ENCODE measurements at regions not wholly inside any gene's neighbourhood (a gene's known extent, or its start where the extent isn't known, plus 50 kb on each side); places are given as distances from the start of the nearest gene placed in this dataset.

GRCh38 chr5:124844371-124844920 lies 98.0 kb upstream of the ZNF608 start:
- no peaks in the 10 kb centered on the region for H3K27me3 Mint-ChIP-seq
- no peak for DNase-seq
- H3K4me3 Mint-ChIP-seq: no peak overlapping the region
- no peak overlapping the region for H3K27ac Mint-ChIP-seq
- no peak for ATAC-seq (replicated peaks)
- peaks cover 0 to 6% of the 10 kb centered on the region in 2 donors for H3K9me3 Mint-ChIP-seq
- H3K36me3 Mint-ChIP-seq (ENCODE audit: insufficient read depth): no peaks in the 10 kb centered on the region
- H3K4me1 Mint-ChIP-seq (ENCODE audit: low read depth in 2 of 2): no peaks in the 10 kb centered on the region

- Mint-ChIP-seq H3K36me3 (ENCODE audit: insufficient read depth) (no peaks in the 10 kb centered on the region), H3K27ac (no peak overlapping the region), H3K4me3 (no peak overlapping the region), H3K4me1 (ENCODE audit: low read depth in 2 of 2) (no peaks in the 10 kb centered on the region), H3K9me3 (peaks cover 0 to 2% of the 10 kb centered on the region in 2 donors), H3K27me3 (no peaks in the 10 kb centered on the region)
- ATAC-seq (replicated peaks): no peak
- no peak for DNase-seq
These were observed 101.5 kb upstream of the ZNF608 start for GRCh38 chr5:124847907-124848306.

GRCh38 chr5:124849774-124850173 lies 103.3 kb upstream of the ZNF608 start:
- Mint-ChIP-seq H3K27ac (no peak overlapping the region), H3K9me3 (peaks cover 0 to 2% of the 10 kb centered on the region in 2 donors), H3K4me3 (no peak overlapping the region), H3K27me3 (no peaks in the 10 kb centered on the region), H3K4me1 (ENCODE audit: low read depth in 2 of 2) (no peaks in the 10 kb centered on the region), H3K36me3 (ENCODE audit: insufficient read depth) (no peaks in the 10 kb centered on the region)
- no peak for ATAC-seq (replicated peaks)
- DNase-seq: no peak

- ATAC-seq (replicated peaks) (no peak), DNase-seq (no peak)
- H3K4me1 Mint-ChIP-seq (ENCODE audit: low read depth in 2 of 2): no peaks in the 10 kb centered on the region
- H3K27me3 Mint-ChIP-seq: no peaks in the 10 kb centered on the region
- no peaks in the 10 kb centered on the region for H3K9me3 Mint-ChIP-seq
- H3K36me3 Mint-ChIP-seq (ENCODE audit: insufficient read depth): no peaks in the 10 kb centered on the region
- H3K4me3 Mint-ChIP-seq: no peak overlapping the region
- no peak overlapping the region for H3K27ac Mint-ChIP-seq
These were observed 110.3 kb upstream of the ZNF608 start for GRCh38 chr5:124856726-124857125.

- H3K36me3 Mint-ChIP-seq (ENCODE audit: insufficient read depth): no peaks in the 10 kb centered on the region
- no peak overlapping the region for H3K4me3 Mint-ChIP-seq
- no peak overlapping the region for H3K27ac Mint-ChIP-seq
- DNase-seq (no peak), ATAC-seq (replicated peaks) (no peak)
- H3K9me3 Mint-ChIP-seq: no peaks in the 10 kb centered on the region
- no peaks in the 10 kb centered on the region for H3K27me3 Mint-ChIP-seq
- H3K4me1 Mint-ChIP-seq (ENCODE audit: low read depth in 2 of 2): no peaks in the 10 kb centered on the region
These were observed 112.2 kb upstream of the ZNF608 start for GRCh38 chr5:124858612-124859011.

GRCh38 chr5:124859027-124859426 lies 112.6 kb upstream of the ZNF608 start:
- Mint-ChIP-seq H3K4me3 (no peak overlapping the region), H3K36me3 (ENCODE audit: insufficient read depth) (no peaks in the 10 kb centered on the region), H3K4me1 (ENCODE audit: low read depth in 2 of 2) (no peaks in the 10 kb centered on the region), H3K27me3 (no peaks in the 10 kb centered on the region), H3K9me3 (no peaks in the 10 kb centered on the region), H3K27ac (no peak overlapping the region)
- DNase-seq (no peak), ATAC-seq (replicated peaks) (peak; percentile 26)

GRCh38 chr5:124859556-124860290 lies 113.3 kb upstream of the ZNF608 start:
- H3K9me3 Mint-ChIP-seq: no peaks in the 10 kb centered on the region
- H3K27me3 Mint-ChIP-seq: no peaks in the 10 kb centered on the region
- H3K4me1 Mint-ChIP-seq (ENCODE audit: low read depth in 2 of 2): no peaks in the 10 kb centered on the region
- no peak overlapping the region for H3K4me3 Mint-ChIP-seq
- ATAC-seq (replicated peaks) (no peak), DNase-seq (no peak)
- H3K36me3 Mint-ChIP-seq (ENCODE audit: insufficient read depth): no peaks in the 10 kb centered on the region
- H3K27ac Mint-ChIP-seq: no peak overlapping the region

GRCh38 chr5:124860291-124860655 lies 113.8 kb upstream of the ZNF608 start:
- Mint-ChIP-seq H3K9me3 (no peaks in the 10 kb centered on the region), H3K4me1 (ENCODE audit: low read depth in 2 of 2) (no peaks in the 10 kb centered on the region)

GRCh38 chr5:124865066-124865465 lies 118.6 kb upstream of the ZNF608 start:
- DNase-seq (no peak), ATAC-seq (replicated peaks) (no peak)
- Mint-ChIP-seq H3K36me3 (ENCODE audit: insufficient read depth) (no peaks in the 10 kb centered on the region), H3K27me3 (no peaks in the 10 kb centered on the region), H3K4me3 (no peak overlapping the region), H3K9me3 (peaks cover 8 to 9% of the 10 kb centered on the region in 2 donors), H3K4me1 (ENCODE audit: low read depth in 2 of 2) (no peaks in the 10 kb centered on the region), H3K27ac (no peak overlapping the region)

More at GRCh38 chr5:124860291-124860655, 113.8 kb upstream of the ZNF608 start:
- ATAC-seq (replicated peaks): no peak
- H3K27ac Mint-ChIP-seq: no peak overlapping the region
- no peaks in the 10 kb centered on the region for H3K27me3 Mint-ChIP-seq
- DNase-seq: no peak
- H3K4me3 Mint-ChIP-seq: no peak overlapping the region
- no peaks in the 10 kb centered on the region for H3K36me3 Mint-ChIP-seq (ENCODE audit: insufficient read depth)

GRCh38 chr5:124865603-124866354 lies 119.3 kb upstream of the ZNF608 start:
- no peaks in the 10 kb centered on the region for H3K36me3 Mint-ChIP-seq (ENCODE audit: insufficient read depth)
- H3K4me3 Mint-ChIP-seq: no peak overlapping the region
- no peaks in the 10 kb centered on the region for H3K27me3 Mint-ChIP-seq
- DNase-seq (no peak), ATAC-seq (replicated peaks) (no peak)
- no peaks in the 10 kb centered on the region for H3K4me1 Mint-ChIP-seq (ENCODE audit: low read depth in 2 of 2)
- H3K9me3 Mint-ChIP-seq: peaks cover 8 to 9% of the 10 kb centered on the region in 2 donors
- H3K27ac Mint-ChIP-seq: no peak overlapping the region

GRCh38 chr5:124866355-124867136 lies 120.1 kb upstream of the ZNF608 start:
- Mint-ChIP-seq H3K9me3 (peaks cover 8 to 9% of the 10 kb centered on the region in 2 donors), H3K27ac (no peak overlapping the region), H3K4me3 (no peak overlapping the region), H3K36me3 (ENCODE audit: insufficient read depth) (no peaks in the 10 kb centered on the region), H3K27me3 (no peaks in the 10 kb centered on the region), H3K4me1 (ENCODE audit: low read depth in 2 of 2) (no peaks in the 10 kb centered on the region)
- no peak for DNase-seq
- ATAC-seq (replicated peaks): no peak

GRCh38 chr5:124867137-124867704 lies 120.8 kb upstream of the ZNF608 start:
- Mint-ChIP-seq H3K27ac (no peak overlapping the region), H3K36me3 (ENCODE audit: insufficient read depth) (no peaks in the 10 kb centered on the region), H3K4me1 (ENCODE audit: low read depth in 2 of 2) (no peaks in the 10 kb centered on the region), H3K9me3 (peaks cover 8 to 9% of the 10 kb centered on the region in 2 donors), H3K4me3 (no peak overlapping the region), H3K27me3 (no peaks in the 10 kb centered on the region)
- DNase-seq (no peak), ATAC-seq (replicated peaks) (no peak)

GRCh38 chr5:124868676-124869075 lies 122.2 kb upstream of the ZNF608 start:
- ATAC-seq (replicated peaks): no peak
- Mint-ChIP-seq H3K9me3 (peaks cover 8 to 9% of the 10 kb centered on the region in 2 donors), H3K4me3 (no peak overlapping the region), H3K4me1 (ENCODE audit: low read depth in 2 of 2) (no peaks in the 10 kb centered on the region), H3K27ac (no peak overlapping the region), H3K36me3 (ENCODE audit: insufficient read depth) (no peaks in the 10 kb centered on the region), H3K27me3 (no peaks in the 10 kb centered on the region)
- DNase-seq: no peak

Measured in effector memory CD8-positive, alpha-beta T cell (primary cell).